OCI-M2 (cell line): ENCODE measurements at regions not wholly inside any gene's neighbourhood (a gene's known extent, or its start where the extent isn't known, plus 50 kb on each side); places are given as distances from the start of the nearest gene placed in this dataset.

ENCODE experiments used
- DNase-seq: peaks from one replicate; lab custom pipeline; 2025; ENCODE audit not compliant: unreplicated experiment; lab: John Stamatoyannopoulos, UW

- no peak for DNase-seq
These were observed 431.4 kb downstream of the PDCD6IP start for GRCh38 chr3:34229876-34230275.

GRCh38 chr3:34235096-34235495, 436.7 kb downstream of the PDCD6IP start:
- no peak for DNase-seq

DNA sequence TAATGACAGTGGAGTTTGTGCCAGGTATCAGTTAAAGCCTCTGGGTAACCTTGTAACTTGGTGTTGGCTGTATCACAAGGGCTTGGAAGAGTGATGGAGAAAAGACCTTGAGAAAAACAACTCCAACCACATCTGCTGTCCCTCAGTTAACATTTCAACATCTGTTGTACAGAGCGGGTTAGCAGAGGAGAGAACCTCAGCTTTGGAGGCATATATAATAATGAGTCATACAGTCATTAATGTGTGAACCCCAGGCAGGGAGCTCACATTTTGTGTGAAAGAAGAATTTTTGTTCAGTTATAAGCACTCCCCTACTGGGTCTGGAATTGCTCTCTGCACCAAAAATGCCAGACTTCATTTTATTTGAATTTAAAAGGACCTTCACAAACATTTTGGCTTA, 439.5 kb downstream of the PDCD6IP start:
- DNase-seq: no peak

GRCh38 chr3:34238407-34238806, 440.0 kb downstream of the PDCD6IP start:
- DNase-seq: no peak

GRCh38 chr3:34239287-34239686, 440.9 kb downstream of the PDCD6IP start:
- no peak for DNase-seq

GRCh38 chr3:34239875-34240274, 441.4 kb downstream of the PDCD6IP start:
- DNase-seq: no peak

GRCh38 chr3:34247401-34247800, 449.0 kb downstream of the PDCD6IP start:
- DNase-seq: no peak

DNA sequence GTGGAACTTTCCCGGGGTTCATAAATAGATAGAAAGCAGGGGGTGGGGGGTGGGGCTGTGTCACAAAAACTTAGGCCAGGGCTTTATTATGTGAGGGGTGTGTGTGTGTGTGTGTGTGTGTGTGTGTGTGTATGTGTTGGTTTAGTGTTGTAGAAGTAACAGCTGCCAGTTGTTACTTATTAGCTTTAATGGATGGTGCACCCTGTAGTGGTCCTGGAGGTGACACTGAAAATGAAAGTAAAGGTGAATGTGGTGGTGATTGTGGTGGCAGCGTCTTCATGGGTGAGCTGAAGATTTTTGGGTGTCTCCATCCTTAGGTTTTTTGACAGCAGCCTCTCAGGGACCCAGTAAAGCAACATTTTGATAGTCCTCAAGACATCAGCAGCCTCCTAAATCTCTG, 449.9 kb downstream of the PDCD6IP start:
- DNase-seq: no peak

GRCh38 chr3:34254285-34254684, 455.9 kb downstream of the PDCD6IP start:
- DNase-seq: no peak

- no peak for DNase-seq
These were observed 457.6 kb downstream of the PDCD6IP start for GRCh38 chr3:34256021-34256420.

GRCh38 chr3:34256791-34257190, 458.4 kb downstream of the PDCD6IP start:
- no peak for DNase-seq

DNA sequence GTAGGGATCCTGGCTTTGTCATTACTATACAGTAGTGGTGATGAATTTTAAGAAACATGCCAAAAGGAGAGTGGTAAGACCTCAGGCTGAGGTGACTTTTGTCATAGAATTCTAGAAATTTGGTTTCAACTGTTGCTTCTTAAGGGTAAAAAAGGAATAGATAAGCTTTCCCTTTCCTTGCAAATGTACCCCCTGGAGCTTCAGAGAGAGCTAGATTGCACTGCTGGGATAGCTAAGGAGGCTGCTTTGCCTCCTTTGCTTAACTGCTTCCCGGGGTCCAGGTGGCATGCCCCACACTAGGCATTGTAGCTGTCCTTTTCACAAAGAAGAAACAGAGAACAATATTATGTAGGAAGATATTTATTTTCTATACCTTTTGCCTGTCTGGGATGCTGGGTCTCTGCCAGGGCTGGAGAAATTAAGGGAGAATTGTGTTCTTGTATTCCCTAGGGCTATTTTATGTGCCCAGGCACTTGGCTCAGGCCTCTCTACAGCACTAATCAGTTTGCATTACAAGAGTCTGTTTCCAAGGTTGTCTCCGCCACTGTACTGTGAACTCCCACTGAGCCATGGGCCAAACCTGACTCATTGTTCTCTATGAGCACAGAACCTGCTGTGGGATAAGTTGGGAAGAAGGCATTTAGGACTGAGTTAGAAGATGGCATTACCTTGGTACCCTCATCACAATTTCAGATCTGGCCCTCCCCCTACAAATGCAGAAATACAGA, 460.0 kb downstream of the PDCD6IP start:
- no peak for DNase-seq

- no peak for DNase-seq
These were observed 462.0 kb downstream of the PDCD6IP start for GRCh38 chr3:34260271-34261000.

DNA sequence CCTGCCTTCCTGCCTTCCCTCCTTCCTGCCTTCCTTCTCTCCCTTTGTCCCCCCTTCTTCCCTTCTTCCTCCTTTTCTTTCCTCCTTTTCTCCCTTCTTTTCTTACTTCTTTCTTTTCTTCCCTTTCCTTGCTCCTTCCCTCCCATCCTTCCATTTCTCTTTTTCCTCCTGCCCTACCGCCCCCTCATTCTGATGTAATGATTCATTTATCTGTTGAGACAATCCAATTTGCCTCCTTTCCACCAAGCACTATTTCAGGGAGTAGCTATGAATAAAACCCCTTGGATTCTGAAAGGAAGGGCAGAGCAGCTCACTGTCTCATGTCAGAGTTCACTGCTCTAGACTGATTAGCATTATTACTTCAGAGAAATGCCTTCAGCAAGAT, 462.6 kb downstream of the PDCD6IP start:
- DNase-seq: no peak

DNA sequence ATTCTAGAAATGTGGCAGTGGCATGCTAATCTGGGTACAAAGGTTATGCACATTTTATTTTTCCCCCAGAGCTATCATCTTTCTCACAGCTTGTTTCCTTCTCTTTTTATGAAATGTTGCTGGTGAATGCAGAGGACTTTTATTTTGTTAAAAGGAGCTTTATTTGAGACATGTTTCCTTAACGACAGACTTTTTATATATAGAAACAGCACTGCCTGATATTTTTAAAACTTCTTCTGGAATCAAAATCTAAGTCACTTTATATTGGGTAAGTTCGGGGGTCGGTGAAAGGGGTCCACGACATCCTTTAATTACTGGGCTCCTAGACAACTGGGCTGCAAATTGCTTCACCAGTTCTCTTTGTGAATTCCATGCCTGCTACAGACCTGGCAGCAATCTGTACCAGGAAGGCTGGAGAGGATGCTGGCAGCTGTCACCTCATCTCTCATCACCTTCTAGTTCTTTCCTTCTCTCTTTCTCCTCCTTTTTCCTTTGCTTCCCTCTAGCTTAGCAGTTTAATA, 464.7 kb downstream of the PDCD6IP start:
- no peak for DNase-seq

DNA sequence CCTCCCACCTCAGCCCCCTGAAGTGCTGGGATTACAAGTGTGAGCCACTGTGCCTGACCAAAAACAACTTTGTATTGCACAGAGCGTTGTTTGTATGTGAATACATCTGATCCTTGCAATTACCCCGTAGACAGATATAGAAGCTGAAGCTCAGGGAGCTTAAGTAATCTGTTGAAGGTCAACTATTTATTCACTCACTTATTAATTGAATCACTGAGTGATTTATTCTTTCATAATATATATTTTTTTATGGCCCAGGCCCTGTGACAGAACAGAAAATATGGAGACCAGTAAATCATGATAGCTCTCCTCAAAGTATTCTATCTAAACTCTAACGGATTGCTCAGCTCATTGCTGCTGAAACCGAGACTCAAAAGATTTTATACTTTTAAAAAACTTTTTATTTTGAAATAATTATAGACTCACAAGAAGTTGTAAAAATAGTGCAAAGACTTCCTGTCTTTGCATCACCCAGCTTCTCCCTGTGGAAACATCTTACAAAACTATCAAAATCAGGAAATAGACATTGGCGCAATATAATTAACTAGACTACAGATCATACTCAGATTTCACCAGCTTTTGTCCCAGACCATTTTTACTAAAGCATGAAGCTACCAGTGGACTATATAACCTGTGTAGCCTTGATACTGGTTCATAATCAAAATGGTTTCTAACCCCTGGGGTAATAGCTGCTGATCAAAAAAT, 466.1 kb downstream of the PDCD6IP start:
- no peak for DNase-seq

DNA sequence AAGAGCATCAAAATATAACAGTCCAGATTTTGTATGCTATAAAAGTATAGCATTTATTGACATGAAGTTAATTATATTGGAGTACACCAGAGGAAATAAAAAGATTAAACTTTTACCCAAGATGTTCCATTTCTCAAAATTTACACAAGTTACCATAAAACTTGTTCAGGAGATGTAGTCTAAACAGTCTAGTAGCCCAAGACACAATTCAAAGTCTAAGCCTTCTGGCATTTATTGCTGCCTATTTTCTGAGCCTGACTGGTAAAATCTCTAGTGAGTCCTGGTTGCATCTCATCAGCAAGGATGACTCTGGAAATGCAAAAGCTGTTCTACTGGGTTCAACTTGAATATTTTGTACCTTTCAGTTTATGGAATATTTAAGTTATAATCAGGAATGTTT, 468.7 kb downstream of the PDCD6IP start:
- DNase-seq: no peak

DNA sequence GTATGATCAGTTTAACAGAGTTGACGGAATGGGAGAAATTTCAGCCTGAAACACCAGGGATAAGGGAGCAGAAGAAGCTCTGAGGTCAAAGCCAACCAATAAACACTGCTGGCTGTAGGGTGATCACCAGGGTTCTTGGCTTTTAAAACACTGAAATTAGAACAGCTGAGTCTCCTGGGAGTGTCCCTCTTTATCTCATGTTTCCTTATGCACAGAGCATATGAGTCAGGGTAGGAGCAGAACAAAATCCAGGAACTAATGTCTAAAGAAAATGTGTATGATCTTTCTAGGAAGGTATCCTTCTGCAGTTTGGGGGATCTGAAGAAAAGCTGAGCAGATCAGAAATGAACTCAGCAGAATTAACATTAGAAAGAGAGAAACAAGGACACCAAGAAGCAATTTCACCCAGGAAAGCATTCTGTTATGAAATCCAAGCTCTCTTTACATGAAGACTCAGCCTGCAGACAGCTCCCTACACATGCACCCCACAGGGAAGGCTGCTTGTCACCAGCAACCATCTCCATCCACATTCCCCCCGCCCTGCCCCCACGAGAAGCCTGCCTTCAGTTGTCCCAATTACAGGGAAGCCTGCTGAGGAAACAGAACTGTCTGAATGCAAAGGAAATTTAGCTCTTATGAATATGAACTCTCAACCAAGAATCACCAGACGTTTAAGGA, 469.7 kb downstream of the PDCD6IP start:
- no peak for DNase-seq

DNA sequence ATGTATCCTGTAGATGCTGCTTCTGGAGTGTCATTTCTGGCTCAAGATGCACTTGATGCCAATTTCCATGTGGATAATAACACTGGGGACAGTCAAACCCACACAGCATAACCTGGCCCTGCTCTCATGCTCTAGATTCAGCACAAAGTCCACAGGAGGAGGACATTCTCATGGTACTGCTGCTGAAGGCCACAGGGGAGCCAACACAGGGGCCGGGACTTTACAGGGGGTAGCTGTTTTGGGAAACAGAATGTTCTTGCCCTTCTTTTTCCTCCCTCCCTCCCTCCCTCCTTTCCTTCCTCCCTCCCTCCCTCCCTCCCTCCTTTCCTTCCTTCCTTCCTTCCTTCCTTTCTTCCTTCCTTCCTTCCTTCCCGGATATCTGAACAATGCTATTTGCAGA, 477.4 kb downstream of the PDCD6IP start:
- DNase-seq: no peak

DNA sequence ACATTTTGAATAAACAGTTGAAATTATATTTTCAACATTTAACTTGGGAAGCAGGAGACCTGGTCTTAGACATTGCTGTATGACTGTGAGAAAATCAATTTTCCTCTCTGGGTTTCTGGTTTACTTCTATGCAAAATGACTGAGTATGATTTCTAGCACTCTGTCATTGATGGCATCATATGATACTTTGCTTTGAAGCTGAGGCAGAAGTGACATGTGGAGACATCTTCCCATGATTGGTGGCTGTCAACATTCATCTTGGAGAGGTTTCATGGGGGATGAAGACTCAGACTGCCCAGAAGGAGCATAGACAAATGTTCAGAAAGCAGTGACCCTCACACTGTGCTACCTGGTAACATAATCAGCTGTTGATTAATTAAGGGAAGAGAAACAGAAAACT, 477.9 kb downstream of the PDCD6IP start:
- no peak for DNase-seq

GRCh38 chr3:34277110-34277509, 478.7 kb downstream of the PDCD6IP start:
- no peak for DNase-seq
